B cell (primary cell): ENCODE measurements at regions not wholly inside any gene's neighbourhood (a gene's known extent, or its start where the extent isn't known, plus 50 kb on each side); places are given as distances from the start of the nearest gene placed in this dataset.

Source experiments
- CTCF ChIP-seq: fragments of 200-600 bp; IDR thresholded peaks from one replicate; pipeline ENCODE4 v1.8.0; 2022; ENCODE audit warnings: antibody characterized with exemption, mild to moderate bottlenecking
- EZH2 ChIP-seq: IDR thresholded peaks from 2 replicates; pipeline ENCODE4 v1.6.1; 2012; ENCODE audit warnings: borderline replicate concordance, low read depth, mild to moderate bottlenecking, moderate library complexity, low read length; ENCODE audit not compliant: insufficient read depth, poor library complexity, severe bottlenecking

GRCh38 chr4:177128306-177128705 is 181.4 kb upstream of the NEIL3 start:
- TF ChIP-seq CTCF (no peak), EZH2 (no peak)
